ENCODE measurements at regions not wholly inside any gene's neighbourhood (a gene's known extent, or its start where the extent isn't known, plus 50 kb on each side); places are given as distances from the start of the nearest gene placed in this dataset.

DNA sequence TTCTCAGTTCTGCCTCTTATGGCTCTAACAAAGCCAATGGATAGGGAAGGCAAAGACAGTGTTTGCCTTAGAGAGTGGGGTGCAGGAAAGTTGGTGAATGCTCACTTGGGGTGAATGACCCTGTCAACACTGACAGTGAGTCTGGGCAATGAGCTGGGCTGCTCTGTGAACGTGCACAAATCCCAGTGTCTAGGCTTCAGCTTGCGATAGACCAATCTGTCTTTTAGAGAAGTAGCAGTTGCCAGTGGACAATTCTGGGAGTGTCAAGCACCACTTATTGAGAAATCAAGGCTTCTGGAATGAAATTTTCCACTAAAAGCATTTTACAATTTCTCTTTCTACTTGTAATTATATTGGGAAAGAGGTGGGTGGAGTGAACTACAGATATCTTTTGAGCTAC is 141.4 kb downstream of the HERPUD2 start:
- H3K4me3 ChIP-seq (ENCODE audit: low read depth, low read length): no peak overlapping the region
- ChIA-PET POLR2A (no interaction called here), CTCF (interaction anchor here (0.6 kb wide), 1 partner anchor 33 kb away, joined by 3 read pairs; no protein-coding TSS in a partner anchor)
- H3K9me3 Mint-ChIP-seq (ENCODE audit: unreplicated experiment): no peaks in the 10 kb centered on the region
- no peaks in the 10 kb centered on the region for H3K36me3 ChIP-seq (ENCODE audit: control insufficient read depth, insufficient read depth, low read length)
- intact Hi-C loops (cut with micrococcal nuclease; ENCODE audit: unreplicated experiment): no loop called here
- no peaks in the 10 kb centered on the region for H3K36me3 Mint-ChIP-seq (ENCODE audit: insufficient read depth, unreplicated experiment)
- H3K4me3 Mint-ChIP-seq (ENCODE audit: unreplicated experiment): no peak overlapping the region
- no peak overlapping the region for H3K27ac Mint-ChIP-seq (ENCODE audit: unreplicated experiment)
- H3K27me3 Mint-ChIP-seq (ENCODE audit: insufficient read depth, unreplicated experiment): no peaks in the 10 kb centered on the region
- no peaks in the 10 kb centered on the region; the same call in 1 of the 2 replicates for H3K27me3 ChIP-seq (replicated peaks; ENCODE audit: control insufficient read depth, insufficient read depth, low read length)
- no TSS peak for BruUV-seq (replicated peaks)
- no peaks in the 10 kb centered on the region for H3K9me3 ChIP-seq
- TF ChIP-seq, protein P1, sequence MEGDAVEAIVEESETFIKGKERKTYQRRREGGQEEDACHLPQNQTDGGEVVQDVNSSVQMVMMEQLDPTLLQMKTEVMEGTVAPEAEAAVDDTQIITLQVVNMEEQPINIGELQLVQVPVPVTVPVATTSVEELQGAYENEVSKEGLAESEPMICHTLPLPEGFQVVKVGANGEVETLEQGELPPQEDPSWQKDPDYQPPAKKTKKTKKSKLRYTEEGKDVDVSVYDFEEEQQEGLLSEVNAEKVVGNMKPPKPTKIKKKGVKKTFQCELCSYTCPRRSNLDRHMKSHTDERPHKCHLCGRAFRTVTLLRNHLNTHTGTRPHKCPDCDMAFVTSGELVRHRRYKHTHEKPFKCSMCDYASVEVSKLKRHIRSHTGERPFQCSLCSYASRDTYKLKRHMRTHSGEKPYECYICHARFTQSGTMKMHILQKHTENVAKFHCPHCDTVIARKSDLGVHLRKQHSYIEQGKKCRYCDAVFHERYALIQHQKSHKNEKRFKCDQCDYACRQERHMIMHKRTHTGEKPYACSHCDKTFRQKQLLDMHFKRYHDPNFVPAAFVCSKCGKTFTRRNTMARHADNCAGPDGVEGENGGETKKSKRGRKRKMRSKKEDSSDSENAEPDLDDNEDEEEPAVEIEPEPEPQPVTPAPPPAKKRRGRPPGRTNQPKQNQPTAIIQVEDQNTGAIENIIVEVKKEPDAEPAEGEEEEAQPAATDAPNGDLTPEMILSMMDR (IDR thresholded peaks at IDR 0.05; ENCODE audit: insufficient read depth in 1 of 2, low read depth in 1 of 2, low read length in 1 of 2, severe bottlenecking in 1 of 2, unreplicated experiment in 1 of 2): no peak
- peaks cover 27% of the 10 kb centered on the region for H3K4me1 ChIP-seq
- H3K4me1 Mint-ChIP-seq (ENCODE audit: low read depth, unreplicated experiment): peaks cover 14% of the 10 kb centered on the region
- DNase-seq: no peak

DNA sequence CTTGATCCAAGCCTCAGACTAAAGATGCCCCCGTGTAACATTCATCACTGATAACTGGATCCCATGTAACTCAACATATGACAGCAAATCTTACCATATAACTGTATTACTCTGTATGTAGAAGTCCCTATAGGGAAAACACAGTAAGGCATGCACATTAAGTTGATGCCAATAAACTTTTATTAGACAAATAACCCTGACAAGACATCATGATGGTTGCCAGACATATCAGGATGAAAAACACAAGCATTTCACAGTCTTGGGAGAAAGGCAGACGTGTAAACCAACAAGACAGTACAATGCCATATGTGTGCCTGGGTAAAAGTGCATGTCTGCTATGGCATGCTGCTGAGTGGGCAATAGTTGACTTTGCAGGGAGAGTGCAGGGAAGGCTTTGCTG is 142.2 kb downstream of the HERPUD2 start:
- H3K4me3 ChIP-seq (ENCODE audit: low read depth, low read length): no peak overlapping the region
- CTCF ChIA-PET: no interaction called here

DNA sequence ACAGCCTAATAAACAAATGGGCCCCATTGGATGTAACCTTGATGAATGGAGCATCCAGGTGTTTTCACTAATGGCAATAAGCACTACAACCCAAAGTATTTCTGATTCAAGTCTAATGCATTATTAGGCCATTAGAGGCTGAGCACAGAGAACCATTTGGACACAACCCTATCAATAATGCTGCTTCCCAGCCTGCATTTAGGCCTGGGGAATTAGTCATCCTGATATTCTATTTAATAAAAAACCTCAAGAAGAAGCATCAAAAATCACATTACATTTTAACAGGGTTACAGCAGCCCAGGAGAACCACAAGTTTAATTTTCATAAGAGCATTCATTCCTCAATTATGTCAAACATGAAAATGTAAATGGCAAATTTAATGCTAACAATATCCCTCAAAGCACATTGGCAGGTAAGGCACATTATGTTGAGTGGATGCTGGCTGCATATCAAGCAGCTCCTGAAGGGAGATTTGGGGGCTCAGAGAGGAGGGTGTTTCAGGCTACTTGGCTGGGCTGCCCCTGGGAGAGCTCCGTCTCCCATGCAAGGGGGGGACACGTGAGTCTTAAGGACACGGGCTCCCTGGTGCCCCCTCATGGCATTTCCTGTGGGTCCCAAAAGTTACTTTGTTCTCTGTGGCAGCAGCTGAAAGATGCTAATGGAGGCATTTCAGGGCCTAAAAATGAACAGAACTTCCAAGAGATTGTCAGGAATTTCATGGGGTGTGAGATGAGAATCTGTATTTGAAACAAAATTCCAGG is 143.4 kb downstream of the HERPUD2 start:
- Histone ChIP-seq H3K9me3 (no peaks in the 10 kb centered on the region), H3K4me3 (ENCODE audit: low read depth, low read length) (no peak overlapping the region), H3K27me3 (replicated peaks; ENCODE audit: control insufficient read depth, insufficient read depth, low read length) (peaks cover 1% of the 10 kb centered on the region; the same call in 1 of the 2 replicates), H3K4me1 (peaks cover 19% of the 10 kb centered on the region), H3K36me3 (ENCODE audit: control insufficient read depth, insufficient read depth, low read length) (no peaks in the 10 kb centered on the region)
- H3K9me3 Mint-ChIP-seq (ENCODE audit: unreplicated experiment): no peaks in the 10 kb centered on the region
- H3K36me3 Mint-ChIP-seq (ENCODE audit: insufficient read depth, unreplicated experiment): no peaks in the 10 kb centered on the region
- H3K4me3 Mint-ChIP-seq (ENCODE audit: unreplicated experiment): no peak overlapping the region
- TF ChIP-seq, protein P1 (IDR thresholded peaks at IDR 0.05; ENCODE audit: insufficient read depth in 1 of 2, low read depth in 1 of 2, low read length in 1 of 2, severe bottlenecking in 1 of 2, unreplicated experiment in 1 of 2): no peak
- intact Hi-C loops (cut with micrococcal nuclease; ENCODE audit: unreplicated experiment): no loop called here
- peaks cover 14% of the 10 kb centered on the region for H3K4me1 Mint-ChIP-seq (ENCODE audit: low read depth, unreplicated experiment)
- POLR2A ChIA-PET: no interaction called here
- H3K27ac Mint-ChIP-seq (ENCODE audit: unreplicated experiment): no peak overlapping the region
- peaks cover 3% of the 10 kb centered on the region for H3K27me3 Mint-ChIP-seq (ENCODE audit: insufficient read depth, unreplicated experiment)
- CTCF ChIA-PET: no interaction called here
- no TSS peak for BruUV-seq (replicated peaks)
- no peak for DNase-seq

More for the DNA sequence above, 142.2 kb downstream of the HERPUD2 start:
- Mint-ChIP-seq H3K4me3 (ENCODE audit: unreplicated experiment) (no peak overlapping the region), H3K27me3 (ENCODE audit: insufficient read depth, unreplicated experiment) (no peaks in the 10 kb centered on the region), H3K36me3 (ENCODE audit: insufficient read depth, unreplicated experiment) (no peaks in the 10 kb centered on the region), H3K27ac (ENCODE audit: unreplicated experiment) (no peak overlapping the region), H3K9me3 (ENCODE audit: unreplicated experiment) (no peaks in the 10 kb centered on the region), H3K4me1 (ENCODE audit: low read depth, unreplicated experiment) (peaks cover 14% of the 10 kb centered on the region)
- H3K4me1 ChIP-seq: peaks cover 27% of the 10 kb centered on the region
- H3K36me3 ChIP-seq (ENCODE audit: control insufficient read depth, insufficient read depth, low read length): no peaks in the 10 kb centered on the region
- no peaks in the 10 kb centered on the region for H3K9me3 ChIP-seq
- H3K27me3 ChIP-seq (replicated peaks; ENCODE audit: control insufficient read depth, insufficient read depth, low read length): no peaks in the 10 kb centered on the region; the same call in 1 of the 2 replicates
- intact Hi-C loops (cut with micrococcal nuclease; ENCODE audit: unreplicated experiment): no loop called here
- no peak for DNase-seq
- TF ChIP-seq, protein P1 (IDR thresholded peaks at IDR 0.05; ENCODE audit: insufficient read depth in 1 of 2, low read depth in 1 of 2, low read length in 1 of 2, severe bottlenecking in 1 of 2, unreplicated experiment in 1 of 2): no peak
- POLR2A ChIA-PET: no interaction called here
- no TSS peak for BruUV-seq (replicated peaks)
